ENCODE measurements at regions not wholly inside any gene's neighbourhood (a gene's known extent, or its start where the extent isn't known, plus 50 kb on each side); places are given as distances from the start of the nearest gene placed in this dataset.

- no peak for DNase-seq (ENCODE audit: low spot score)
Measured at GRCh38 chr5:118052503-118052902, 935.8 kb downstream of the DTWD2 start.

GRCh38 chr5:118044169-118044568 is 944.2 kb downstream of the DTWD2 start:
- DNase-seq (ENCODE audit: low spot score) = no peak

DNA sequence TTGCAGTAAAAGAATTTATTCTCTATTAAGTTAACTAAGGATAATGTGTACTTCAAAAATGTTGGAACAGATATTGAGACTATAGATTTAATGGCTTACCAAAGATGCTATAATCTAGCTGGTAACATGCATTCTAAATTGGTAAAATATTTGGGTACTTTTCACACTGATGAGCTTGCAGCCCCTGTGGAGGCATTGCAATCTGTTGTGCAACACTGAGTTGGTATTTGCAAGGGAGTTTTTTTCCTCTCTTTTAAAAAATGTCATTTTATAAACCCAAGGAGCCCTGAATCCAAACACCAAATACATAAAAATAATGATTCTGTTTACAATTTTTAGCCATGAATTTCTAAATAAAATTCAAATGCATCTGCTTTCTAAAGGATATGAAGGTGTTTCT is 944.8 kb downstream of the DTWD2 start:
- DNase-seq (ENCODE audit: low spot score) = no peak

DNA sequence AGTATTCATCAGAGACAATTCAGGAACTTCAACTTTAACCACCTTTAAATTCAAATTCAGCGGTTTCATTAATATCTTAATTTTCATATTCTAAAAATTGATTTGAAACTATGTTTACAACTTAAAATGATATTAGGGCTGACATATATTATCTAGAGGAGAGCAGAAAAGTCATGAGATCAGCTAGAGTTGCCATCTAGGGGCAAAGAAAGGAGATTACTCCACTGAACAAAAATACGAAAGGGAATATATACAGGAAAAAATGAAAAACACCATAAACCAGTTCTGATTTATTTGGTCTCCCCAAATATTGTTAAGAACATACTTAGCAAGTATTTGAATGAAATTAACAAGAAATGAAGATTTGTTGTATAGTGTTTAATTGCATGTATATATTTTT is 946.3 kb downstream of the DTWD2 start:
- DNase-seq (ENCODE audit: low spot score) = no peak

- no peak for DNase-seq (ENCODE audit: low spot score)
Measured at GRCh38 chr5:118040496-118040895, 947.9 kb downstream of the DTWD2 start.

DNA sequence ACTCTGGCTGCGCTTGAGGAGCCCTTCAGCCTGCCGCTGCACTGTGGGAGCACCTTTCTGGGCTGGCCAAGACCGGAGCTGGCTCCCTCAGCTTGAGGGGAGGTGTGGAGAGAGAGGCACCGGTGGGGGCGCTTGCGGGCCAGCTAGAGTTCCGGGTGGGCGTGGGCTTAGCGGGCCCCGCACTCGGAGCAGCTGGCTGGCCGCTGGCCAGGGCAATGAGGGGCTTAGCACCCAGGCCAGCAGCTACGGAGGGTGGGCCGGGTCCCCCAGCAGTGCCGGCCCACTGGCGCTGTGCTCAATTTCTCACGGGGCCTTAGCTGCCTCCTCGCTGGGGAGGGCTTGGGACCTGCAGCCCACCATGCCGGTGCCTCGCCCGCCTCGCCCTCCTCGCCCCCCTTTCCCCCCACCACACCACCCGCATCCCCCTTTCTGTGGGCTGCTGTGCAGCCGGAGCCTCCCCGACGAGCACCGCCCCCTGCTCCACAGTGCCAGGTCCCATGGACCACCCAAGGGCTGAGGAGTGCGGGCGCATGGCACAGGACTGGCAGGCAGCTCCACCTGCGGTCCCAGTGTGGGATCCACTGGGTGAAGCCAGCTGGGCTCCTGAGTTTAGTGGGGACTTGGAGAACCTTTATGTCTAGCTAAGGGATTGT is 954.5 kb downstream of the DTWD2 start:
- no peak for DNase-seq (ENCODE audit: low spot score)

- no peak for DNase-seq (ENCODE audit: low spot score)
Measured at GRCh38 chr5:118029807-118030206, 958.5 kb downstream of the DTWD2 start.

DNA sequence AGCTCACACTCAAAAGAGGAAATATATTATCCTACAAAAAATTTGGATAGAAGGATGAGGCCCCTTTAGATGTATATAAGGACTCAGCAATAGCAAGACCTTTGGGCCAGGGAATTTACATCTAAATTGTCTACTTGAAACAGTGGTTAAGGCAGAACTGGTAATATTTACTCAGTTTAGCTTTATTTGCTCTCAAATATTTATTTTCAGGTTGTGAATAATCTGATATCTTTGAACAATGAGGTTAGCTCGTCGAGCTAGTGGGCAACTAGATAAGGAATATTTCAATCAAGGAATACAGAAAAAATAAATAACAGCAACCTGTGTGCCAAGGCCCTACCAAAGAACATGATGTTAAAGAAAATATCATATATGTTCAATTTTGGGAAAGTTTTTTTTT is 966.3 kb downstream of the DTWD2 start:
- DNase-seq (ENCODE audit: low spot score) = no peak

DNA sequence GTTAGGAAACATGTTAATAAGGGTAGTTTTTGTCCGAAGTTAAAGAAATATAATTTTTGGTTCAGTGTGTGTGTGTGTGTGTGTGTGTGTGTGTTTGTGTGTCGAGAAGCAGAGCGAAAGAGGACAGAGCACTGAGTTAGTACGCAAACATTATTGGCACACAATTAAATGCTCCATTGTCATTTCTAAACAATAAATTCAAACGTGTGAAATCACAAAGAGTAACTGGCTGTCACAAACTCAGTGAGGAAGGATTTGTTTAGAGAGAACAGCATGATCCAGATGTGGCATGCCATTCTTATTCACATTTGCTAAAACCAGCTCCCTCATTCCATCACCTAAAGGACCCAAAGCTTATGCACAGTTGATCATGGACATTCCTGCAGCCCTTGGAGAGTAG is 970.8 kb downstream of the DTWD2 start:
- no peak for DNase-seq (ENCODE audit: low spot score)

GRCh38 chr5:118016396-118016795 is 972.0 kb downstream of the DTWD2 start:
- DNase-seq (ENCODE audit: low spot score) = no peak

DNA sequence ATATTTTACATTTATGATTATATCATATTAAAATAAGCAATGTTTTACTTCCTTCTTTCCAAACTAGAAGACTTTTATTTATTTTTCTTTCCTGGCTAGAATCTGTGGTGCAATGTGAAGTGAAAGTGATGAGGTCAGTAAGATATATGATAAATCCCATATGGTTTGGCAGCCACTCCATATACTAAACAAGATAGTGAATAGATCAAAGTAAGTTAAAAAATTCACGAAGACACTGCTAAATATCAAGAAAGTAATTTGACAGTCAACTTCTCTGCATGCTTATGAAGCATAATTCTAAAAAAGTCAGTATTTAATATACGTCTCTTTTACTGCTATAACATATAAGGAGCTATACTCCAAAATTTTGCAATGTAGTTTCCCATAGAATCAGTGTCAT is 972.8 kb downstream of the DTWD2 start:
- DNase-seq (ENCODE audit: low spot score) = no peak

DNA sequence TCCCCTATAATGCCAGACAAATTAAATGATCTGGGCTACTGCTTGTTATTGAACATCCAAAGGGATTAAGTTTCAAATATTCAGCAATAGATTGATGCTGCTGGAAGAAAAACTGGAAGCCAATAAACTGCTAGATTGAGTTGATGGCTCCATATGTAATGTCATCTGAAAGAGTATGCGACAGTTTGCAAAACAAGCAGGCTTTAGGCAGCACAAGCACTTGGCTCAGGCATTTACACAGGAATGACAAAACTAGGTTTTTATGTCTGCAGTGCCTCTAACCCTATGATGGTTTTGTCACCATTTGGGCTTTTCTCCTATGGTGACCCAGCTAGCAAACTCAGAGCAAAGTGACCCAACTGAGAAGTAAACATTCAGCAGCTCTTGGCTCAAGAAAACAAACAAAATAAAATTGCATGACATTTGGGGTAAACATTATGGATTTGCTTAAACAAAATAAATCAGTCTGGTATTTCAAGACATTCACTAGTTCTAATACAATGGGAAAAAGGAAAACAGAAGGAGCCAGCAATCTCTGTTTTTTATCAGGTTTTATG is 978.5 kb downstream of the DTWD2 start:
- no peak for DNase-seq (ENCODE audit: low spot score)

GRCh38 chr5:118008779-118009178 is 979.6 kb downstream of the DTWD2 start:
- no peak for DNase-seq (ENCODE audit: low spot score)

- no peak for DNase-seq (ENCODE audit: low spot score)
Measured at GRCh38 chr5:118007262-118007661, 981.1 kb downstream of the DTWD2 start.

DNA sequence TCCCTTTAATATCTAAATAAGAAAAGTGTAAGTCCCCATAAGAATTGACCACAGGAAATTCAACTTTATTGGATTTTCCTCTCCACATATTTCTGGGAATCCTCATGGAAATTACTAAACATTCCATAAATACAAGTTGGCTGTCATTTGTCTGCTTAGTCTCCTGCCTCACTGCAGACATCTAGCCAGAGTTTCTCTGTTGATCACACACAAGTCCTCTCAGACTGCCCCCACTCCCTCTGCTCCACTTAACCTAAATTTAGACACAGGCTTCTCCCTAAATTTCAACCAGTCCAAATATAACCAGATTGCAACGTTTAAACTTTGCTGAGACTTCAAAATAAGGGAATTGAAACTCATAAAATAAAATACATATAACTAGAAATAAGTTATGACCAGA is 982.1 kb downstream of the DTWD2 start:
- DNase-seq (ENCODE audit: low spot score) = no peak

DNA sequence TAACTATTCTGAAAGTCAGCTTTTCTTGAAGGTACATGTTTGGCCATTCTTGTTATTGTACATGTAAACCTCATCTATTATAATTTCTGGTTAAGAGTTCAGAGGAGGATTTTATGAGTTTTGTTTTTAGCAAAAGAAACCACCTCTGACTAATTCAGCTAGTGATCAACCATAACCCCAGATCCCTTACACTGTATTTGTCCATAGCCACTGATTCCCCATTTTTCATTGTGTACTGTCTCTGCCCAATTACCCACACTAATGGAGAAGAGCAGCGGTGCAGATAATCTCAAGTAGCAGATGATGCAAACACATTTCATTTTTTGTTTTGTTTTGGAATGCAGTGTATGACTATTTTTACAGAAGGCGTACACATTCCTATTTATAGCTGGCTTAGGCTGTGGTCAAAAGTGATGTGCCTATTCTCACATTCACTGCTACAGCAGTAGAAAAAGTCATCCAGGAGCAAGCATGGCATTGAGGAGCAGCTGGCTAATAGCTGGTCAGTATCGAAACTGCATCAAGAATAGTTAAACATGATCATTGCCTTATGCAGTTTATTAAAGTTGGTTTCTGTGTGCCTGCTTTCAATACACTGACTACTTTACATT is 988.3 kb downstream of the DTWD2 start:
- DNase-seq (ENCODE audit: low spot score) = no peak

DNA sequence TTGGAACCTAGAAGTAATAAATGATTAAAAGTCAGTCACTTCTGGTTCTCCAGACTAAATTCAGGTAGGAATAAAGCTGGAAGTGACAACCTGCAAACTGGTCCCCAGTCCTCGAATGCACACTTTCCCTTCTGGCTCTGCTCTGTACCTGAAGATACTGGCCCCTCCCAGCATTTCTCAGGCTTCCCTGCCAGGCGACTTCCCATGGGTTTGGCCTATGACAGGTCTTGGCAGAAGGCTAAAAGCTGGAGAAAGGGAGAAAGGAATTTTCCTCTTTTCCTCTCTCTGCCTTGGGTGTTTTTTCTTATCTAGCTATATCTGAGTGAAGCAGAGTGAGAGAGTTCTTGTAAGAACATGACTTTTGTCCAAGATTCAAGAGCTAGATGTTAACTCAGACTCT is 1005.7 kb downstream of the DTWD2 start:
- DNase-seq (ENCODE audit: low spot score) = no peak

GRCh38 chr5:117973785-117974184 is 1014.6 kb downstream of the DTWD2 start:
- no peak for DNase-seq (ENCODE audit: low spot score)

DNA sequence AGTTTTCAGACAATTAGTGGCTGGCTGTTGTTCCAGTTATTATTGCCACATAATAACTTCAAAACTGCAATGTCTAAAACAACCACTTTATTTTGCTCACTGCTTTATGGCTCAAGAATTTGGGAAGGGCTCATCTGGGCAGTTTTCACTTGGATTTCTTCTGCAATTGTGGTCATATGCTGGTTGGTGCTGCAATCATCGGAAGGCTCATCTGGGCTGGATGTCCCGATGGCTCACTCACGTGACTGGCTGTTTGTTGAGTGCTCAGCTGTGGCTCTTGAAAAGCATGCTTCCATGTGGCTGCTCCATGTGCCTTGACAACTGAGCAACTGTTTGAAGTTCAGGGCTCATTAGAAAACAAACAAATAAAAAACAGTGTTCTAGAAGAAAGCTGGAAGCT is 1032.5 kb downstream of the DTWD2 start:
- no peak for DNase-seq (ENCODE audit: low spot score)

- no peak for DNase-seq (ENCODE audit: low spot score)
Measured at GRCh38 chr5:117954331-117954730, 1034.0 kb downstream of the DTWD2 start.

- DNase-seq (ENCODE audit: low spot score) = no peak
Measured at GRCh38 chr5:117953272-117953671, 1035.1 kb downstream of the DTWD2 start.

DNA sequence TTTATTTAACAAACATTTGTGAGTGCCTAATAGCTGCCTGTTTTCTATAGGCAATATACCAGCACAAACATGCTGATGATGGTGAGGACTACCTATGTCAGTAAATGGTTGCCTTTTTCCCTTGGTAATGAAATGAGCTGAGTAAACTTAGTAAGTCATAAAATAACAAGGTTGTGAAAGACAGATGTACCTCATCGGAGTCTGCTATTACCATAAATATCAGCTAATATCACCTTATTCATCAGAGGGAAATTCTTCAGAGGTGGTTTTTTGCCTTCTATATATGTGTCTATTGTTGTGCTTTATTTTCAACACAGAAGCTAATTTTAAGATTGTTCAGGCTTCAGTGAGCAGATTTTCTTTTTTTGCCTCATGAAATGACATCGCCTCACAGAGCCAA is 1040.5 kb downstream of the DTWD2 start:
- DNase-seq (ENCODE audit: low spot score) = no peak

DNA sequence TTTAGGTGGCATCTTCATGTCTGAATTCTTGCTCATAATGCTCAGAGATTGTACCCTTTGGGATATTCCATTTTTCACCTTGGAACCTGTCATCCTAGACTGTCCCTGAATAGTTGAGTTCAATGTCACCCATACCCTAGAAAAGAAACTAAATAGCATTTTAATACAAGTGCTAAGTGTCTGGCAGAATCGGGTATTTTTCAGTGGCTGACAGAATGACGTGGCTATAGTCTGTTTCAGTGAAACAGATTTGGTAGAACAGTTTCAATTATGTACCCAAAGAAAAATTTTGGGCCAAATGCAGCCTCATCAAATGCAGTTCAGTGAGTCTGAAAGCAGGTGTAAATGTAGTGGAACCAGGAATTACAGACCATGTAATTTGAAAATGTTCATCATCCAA is 1041.2 kb downstream of the DTWD2 start:
- DNase-seq (ENCODE audit: low spot score) = no peak

GRCh38 chr5:117945258-117945657 is 1043.1 kb downstream of the DTWD2 start:
- no peak for DNase-seq (ENCODE audit: low spot score)
